ENCODE measurements at regions not wholly inside any gene's neighbourhood (a gene's known extent, or its start where the extent isn't known, plus 50 kb on each side); places are given as distances from the start of the nearest gene placed in this dataset.

- no peaks in the 10 kb centered on the region for H4K20me1 ChIP-seq (ENCODE audit: control insufficient read depth, insufficient read depth)
- no peaks in the 10 kb centered on the region for H3K79me2 ChIP-seq (ENCODE audit: control insufficient read depth, insufficient read depth, low read length)
- 47% methylated on average over 3 of the region's 3 CpGs for WGBS (ENCODE audit: insufficient coverage, insufficient replicate concordance, low lambda C conversion rate, missing lambda C conversion rate)
- no peaks in the 10 kb centered on the region for H3K4me1 ChIP-seq (ENCODE audit: control insufficient read depth, insufficient read depth, low read length)
- no peaks in the 10 kb centered on the region for H3K27me3 ChIP-seq (replicated peaks in 1 of 2; ENCODE audit: control insufficient read depth in 2 of 2, insufficient read depth in 2 of 2, low read length in 1 of 2)
- in situ Hi-C loops (cut with MboI) (no loop called here), intact Hi-C loops (cut with micrococcal nuclease; ENCODE audit: unreplicated experiment) (no loop called here)
- no peak for TF ChIP-seq RELA (IDR thresholded peaks at IDR 0.05; ENCODE audit: borderline replicate concordance, partially characterized antibody)
- TF ChIP-seq ZNF687 (IDR thresholded peaks at IDR 0.05) = no peak
- no peak for TF ChIP-seq NFIC (IDR thresholded peaks at IDR 0.05; ENCODE audit: low read depth, low read length)
- no peak for TF ChIP-seq GATAD2B (conservative IDR thresholded peaks at IDR 0.05; ENCODE audit: low read depth)
- no peak for TF ChIP-seq SMAD5 (IDR thresholded peaks at IDR 0.05; ENCODE audit: low read depth)
- TF ChIP-seq E4F1 (IDR thresholded peaks at IDR 0.05; ENCODE audit: borderline replicate concordance, partially characterized antibody) = no peak
- no peaks in the 10 kb centered on the region for H3K9me3 ChIP-seq (replicated peaks; ENCODE audit: control insufficient read depth, insufficient read depth, low read length)
- no peaks in the 10 kb centered on the region for H3K36me3 ChIP-seq (ENCODE audit: control insufficient read depth in 2 of 2, insufficient read depth in 2 of 2, low read length in 1 of 2)
- H3K9ac ChIP-seq (ENCODE audit: control insufficient read depth, insufficient read depth, low read length) = no peak overlapping the region
- no peak overlapping the region for H3K4me2 ChIP-seq (ENCODE audit: control insufficient read depth, insufficient read depth)
- no TSS peak for BruUV-seq (replicated peaks)
- CTCF ChIA-PET = no interaction called here
- SMC1A ChIA-PET (ENCODE audit: uncharacterized antibody, unreplicated experiment) = interaction anchor here (0.7 kb wide), 1 partner anchor 1594 kb away, joined by 3 read pairs; no protein-coding TSS in a partner anchor
- DNase-seq (ENCODE audit: low read depth, low spot score) (no peak), ATAC-seq (peak; percentile 23; the same call in 2 of the 3 replicates), FAIRE-seq (no peak)
- POLR2A ChIA-PET = no interaction called here
- no peak overlapping the region for H2AFZ ChIP-seq (ENCODE audit: control insufficient read depth, low read depth, low read length)
- no peak overlapping the region for H3K4me3 ChIP-seq
- RAD21 ChIA-PET (ENCODE audit: unreplicated experiment) = no interaction called here
- no peak overlapping the region for H3K27ac ChIP-seq (ENCODE audit: control insufficient read depth, insufficient read depth)
These were observed 594.9 kb upstream of the CDH2 start for GRCh38 chr18:28771849-28772248.
